Liver (tissue), 8 donors: ENCODE measurements at regions not wholly inside any gene's neighbourhood (a gene's known extent, or its start where the extent isn't known, plus 50 kb on each side); places are given as distances from the start of the nearest gene placed in this dataset.

Experiments
- DNase-seq: peaks from one replicate; pipeline ENCODE4 v3.0.0-alpha.2; 2017; ENCODE audit warnings: low spot score
- H3K27ac ChIP-seq, 2 donors: one replicate each; pipeline ENCODE4 v1.7.0; 2013; ENCODE audit warnings: inconsistent platforms in 2 of 2, low read length in 2 of 2, control low read depth in 1 of 2, low read depth in 1 of 2, mild to moderate bottlenecking in 1 of 2
- H3K27me3 ChIP-seq, 4 donors: one replicate each; pipeline versions ENCODE4 v1.6.1 to v1.7.0; 2013; ENCODE audit warnings: low read length in 3 of 4, inconsistent platforms in 1 of 4, mild to moderate bottlenecking in 1 of 4, moderate library complexity in 1 of 4; ENCODE audit not compliant: control insufficient read depth in 4 of 4, insufficient read depth in 4 of 4
- H3K36me3 ChIP-seq, 4 donors: one replicate each; pipeline versions ENCODE4 v1.6.1 to v1.7.0; 2013; ENCODE audit warnings: low read length in 3 of 4, mild to moderate bottlenecking in 3 of 4, low read depth in 1 of 4, moderate library complexity in 1 of 4; ENCODE audit not compliant: control insufficient read depth in 4 of 4, insufficient read depth in 3 of 4
- H3K4me1 ChIP-seq, 4 donors: one replicate each; pipeline versions ENCODE4 v1.6.1 to v1.7.0; 2013; ENCODE audit warnings: low read length in 3 of 4, mild to moderate bottlenecking in 3 of 4, moderate library complexity in 1 of 4; ENCODE audit not compliant: control insufficient read depth in 4 of 4, insufficient read depth in 4 of 4
- H3K4me3 ChIP-seq, 3 donors: one replicate each; pipeline versions ENCODE4 v1.6.1 to v1.7.0; 2013; ENCODE audit warnings: low read length in 3 of 3, control low read depth in 1 of 3, low read depth in 1 of 3, mild to moderate bottlenecking in 1 of 3
- H3K9ac ChIP-seq, 2 donors: one replicate each; pipeline ENCODE4 v1.7.0; 2013; ENCODE audit warnings: low read length in 2 of 2, mild to moderate bottlenecking in 2 of 2, moderate library complexity in 2 of 2, control low read depth in 1 of 2, low read depth in 1 of 2
- H3K9me3 ChIP-seq, 4 donors: one replicate each; pipeline versions ENCODE4 v1.6.1 to v1.7.0; 2013; ENCODE audit warnings: low read length in 3 of 4; ENCODE audit not compliant: control insufficient read depth in 4 of 4
- EGR1 ChIP-seq, 2 donors: IDR thresholded peaks; 2 replicates each; pipeline ENCODE4 v1.6.1; 2016 to 2018; ENCODE audit warnings: antibody characterized with exemption in 2 of 2, low read depth in 2 of 2
- FOXA1 ChIP-seq: IDR thresholded peaks from 2 replicates; pipeline ENCODE4 v1.6.1; 2016; ENCODE audit warnings: antibody characterized with exemption
- FOXA2 ChIP-seq: IDR thresholded peaks from 2 replicates; pipeline ENCODE4 v1.6.1; 2016; ENCODE audit warnings: antibody characterized with exemption
- GABPA ChIP-seq, 2 donors: IDR thresholded peaks in 1 of 2; conservative IDR thresholded peaks in 1 of 2; 2 replicates each; pipeline ENCODE4 v1.6.1; 2016; ENCODE audit warnings: antibody characterized with exemption in 2 of 2, mild to moderate bottlenecking in 1 of 2, moderate library complexity in 1 of 2
- HNF4A ChIP-seq, 2 donors: conservative IDR thresholded peaks; 2 replicates each; pipeline ENCODE4 v1.6.1; 2016; ENCODE audit warnings: antibody characterized with exemption in 2 of 2, mild to moderate bottlenecking in 2 of 2
- HNF4G ChIP-seq: IDR thresholded peaks from 2 replicates; pipeline ENCODE4 v1.6.1; 2016; ENCODE audit warnings: antibody characterized with exemption
- JUND ChIP-seq, 2 donors: IDR thresholded peaks; 2 replicates each; pipeline ENCODE4 v1.6.1; 2016; ENCODE audit warnings: antibody characterized with exemption in 2 of 2
- NR2F2 ChIP-seq: IDR thresholded peaks from 2 replicates; pipeline ENCODE4 v1.6.1; 2016; ENCODE audit warnings: antibody characterized with exemption
- RAD21 ChIP-seq, 2 donors: IDR thresholded peaks; 2 replicates each; pipeline ENCODE4 v1.6.1; 2016; ENCODE audit warnings: antibody characterized with exemption in 2 of 2, mild to moderate bottlenecking in 2 of 2
- RXRA ChIP-seq, 2 donors: IDR thresholded peaks; 2 replicates each; pipeline ENCODE4 v1.6.1; 2017 to 2018; ENCODE audit warnings: antibody characterized with exemption in 2 of 2, mild to moderate bottlenecking in 1 of 2
- SP1 ChIP-seq: IDR thresholded peaks from 2 replicates; pipeline ENCODE4 v1.6.1; 2018; ENCODE audit warnings: antibody characterized with exemption, mild to moderate bottlenecking
- TAF1 ChIP-seq: conservative IDR thresholded peaks from 2 replicates; pipeline ENCODE4 v1.6.1; 2016; ENCODE audit warnings: antibody characterized with exemption, mild to moderate bottlenecking
- YY1 ChIP-seq: IDR thresholded peaks from 2 replicates; pipeline ENCODE4 v1.6.1; 2016; ENCODE audit warnings: antibody characterized with exemption, mild to moderate bottlenecking
- WGBS: extraction: QIAGEN DNeasy Blood & Tissue Kit; methylation state at CpG from one replicate; pipeline ENCODE4 v1.1.7; 2013; 5-methylcytosine and 5-hydroxymethylcytosine counted together
- TF ChIP-seq, protein P1 (sequence below): IDR thresholded peaks from 2 replicates; pipeline ENCODE4 v1.6.1; 2016; ENCODE audit warnings: antibody characterized with exemption
- TF ChIP-seq, protein P2 (sequence below): IDR thresholded peaks from 2 replicates; pipeline ENCODE4 v1.6.1; 2016; ENCODE audit warnings: antibody characterized with exemption, mild to moderate bottlenecking
- TF ChIP-seq, protein P3 (sequence below): IDR thresholded peaks from 2 replicates; pipeline ENCODE4 v1.6.1; 2016; ENCODE audit warnings: antibody characterized with exemption
- TF ChIP-seq, protein P4 (sequence below): fragments of 150-350 bp; IDR thresholded peaks from 2 replicates; pipeline ENCODE4 v1.5.1; 2017; ENCODE audit warnings: improper control_type of control experiment, low read depth, low read length; ENCODE audit not compliant: missing input control
- TF ChIP-seq, protein P5 (sequence below): IDR thresholded peaks from 2 replicates; pipeline ENCODE4 v1.6.1; 2016; ENCODE audit warnings: antibody characterized with exemption
- donor health status: healthy.
- donor health status: healthy.
- donor health status: healthy.
- donor health status: healthy.
- donor health status: healthy.

DNA sequence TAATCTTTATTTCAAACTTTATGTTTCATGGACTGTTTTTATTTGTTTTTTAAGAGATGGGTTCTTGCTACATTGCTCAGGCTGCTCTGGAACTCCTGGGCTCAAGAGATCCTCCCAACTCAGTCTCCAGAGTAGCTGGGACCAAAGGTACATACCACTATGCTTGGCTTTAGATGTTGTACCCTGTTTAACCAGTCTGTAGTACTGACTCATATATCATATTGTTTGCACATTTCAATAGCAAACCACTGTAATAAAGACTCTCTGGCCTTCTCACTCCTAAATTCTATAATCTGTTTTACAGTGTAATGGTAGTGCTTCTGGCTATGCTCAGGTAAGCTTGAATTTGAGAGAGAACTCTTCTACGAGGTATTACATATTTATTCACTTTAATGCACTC is 413.6 kb upstream of the PCDH15 start:
- H3K4me3 ChIP-seq = no peak overlapping the region
- no peaks in the 10 kb centered on the region for H3K4me1 ChIP-seq
- TF ChIP-seq GABPA (IDR thresholded peaks at IDR 0.05 in 1 of 2, conservative IDR thresholded peaks at IDR 0.05 in 1 of 2) = no peak
- TF ChIP-seq HNF4A (conservative IDR thresholded peaks at IDR 0.05) = no peak
- TF ChIP-seq, protein P1, sequence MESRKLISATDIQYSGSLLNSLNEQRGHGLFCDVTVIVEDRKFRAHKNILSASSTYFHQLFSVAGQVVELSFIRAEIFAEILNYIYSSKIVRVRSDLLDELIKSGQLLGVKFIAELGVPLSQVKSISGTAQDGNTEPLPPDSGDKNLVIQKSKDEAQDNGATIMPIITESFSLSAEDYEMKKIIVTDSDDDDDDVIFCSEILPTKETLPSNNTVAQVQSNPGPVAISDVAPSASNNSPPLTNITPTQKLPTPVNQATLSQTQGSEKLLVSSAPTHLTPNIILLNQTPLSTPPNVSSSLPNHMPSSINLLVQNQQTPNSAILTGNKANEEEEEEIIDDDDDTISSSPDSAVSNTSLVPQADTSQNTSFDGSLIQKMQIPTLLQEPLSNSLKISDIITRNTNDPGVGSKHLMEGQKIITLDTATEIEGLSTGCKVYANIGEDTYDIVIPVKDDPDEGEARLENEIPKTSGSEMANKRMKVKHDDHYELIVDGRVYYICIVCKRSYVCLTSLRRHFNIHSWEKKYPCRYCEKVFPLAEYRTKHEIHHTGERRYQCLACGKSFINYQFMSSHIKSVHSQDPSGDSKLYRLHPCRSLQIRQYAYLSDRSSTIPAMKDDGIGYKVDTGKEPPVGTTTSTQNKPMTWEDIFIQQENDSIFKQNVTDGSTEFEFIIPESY = no peak
- TF ChIP-seq, protein P2, sequence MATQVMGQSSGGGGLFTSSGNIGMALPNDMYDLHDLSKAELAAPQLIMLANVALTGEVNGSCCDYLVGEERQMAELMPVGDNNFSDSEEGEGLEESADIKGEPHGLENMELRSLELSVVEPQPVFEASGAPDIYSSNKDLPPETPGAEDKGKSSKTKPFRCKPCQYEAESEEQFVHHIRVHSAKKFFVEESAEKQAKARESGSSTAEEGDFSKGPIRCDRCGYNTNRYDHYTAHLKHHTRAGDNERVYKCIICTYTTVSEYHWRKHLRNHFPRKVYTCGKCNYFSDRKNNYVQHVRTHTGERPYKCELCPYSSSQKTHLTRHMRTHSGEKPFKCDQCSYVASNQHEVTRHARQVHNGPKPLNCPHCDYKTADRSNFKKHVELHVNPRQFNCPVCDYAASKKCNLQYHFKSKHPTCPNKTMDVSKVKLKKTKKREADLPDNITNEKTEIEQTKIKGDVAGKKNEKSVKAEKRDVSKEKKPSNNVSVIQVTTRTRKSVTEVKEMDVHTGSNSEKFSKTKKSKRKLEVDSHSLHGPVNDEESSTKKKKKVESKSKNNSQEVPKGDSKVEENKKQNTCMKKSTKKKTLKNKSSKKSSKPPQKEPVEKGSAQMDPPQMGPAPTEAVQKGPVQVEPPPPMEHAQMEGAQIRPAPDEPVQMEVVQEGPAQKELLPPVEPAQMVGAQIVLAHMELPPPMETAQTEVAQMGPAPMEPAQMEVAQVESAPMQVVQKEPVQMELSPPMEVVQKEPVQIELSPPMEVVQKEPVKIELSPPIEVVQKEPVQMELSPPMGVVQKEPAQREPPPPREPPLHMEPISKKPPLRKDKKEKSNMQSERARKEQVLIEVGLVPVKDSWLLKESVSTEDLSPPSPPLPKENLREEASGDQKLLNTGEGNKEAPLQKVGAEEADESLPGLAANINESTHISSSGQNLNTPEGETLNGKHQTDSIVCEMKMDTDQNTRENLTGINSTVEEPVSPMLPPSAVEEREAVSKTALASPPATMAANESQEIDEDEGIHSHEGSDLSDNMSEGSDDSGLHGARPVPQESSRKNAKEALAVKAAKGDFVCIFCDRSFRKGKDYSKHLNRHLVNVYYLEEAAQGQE = no peak
- no peak for TF ChIP-seq RXRA (IDR thresholded peaks at IDR 0.05)
- no peak for TF ChIP-seq HNF4G
- no peak for TF ChIP-seq YY1
- TF ChIP-seq, protein P3, sequence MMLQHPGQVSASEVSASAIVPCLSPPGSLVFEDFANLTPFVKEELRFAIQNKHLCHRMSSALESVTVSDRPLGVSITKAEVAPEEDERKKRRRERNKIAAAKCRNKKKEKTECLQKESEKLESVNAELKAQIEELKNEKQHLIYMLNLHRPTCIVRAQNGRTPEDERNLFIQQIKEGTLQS = no peak
- no peak for TF ChIP-seq FOXA2
- no peak for TF ChIP-seq NR2F2
- no peak for TF ChIP-seq TAF1
- TF ChIP-seq SP1 = no peak
- TF ChIP-seq, protein P4, sequence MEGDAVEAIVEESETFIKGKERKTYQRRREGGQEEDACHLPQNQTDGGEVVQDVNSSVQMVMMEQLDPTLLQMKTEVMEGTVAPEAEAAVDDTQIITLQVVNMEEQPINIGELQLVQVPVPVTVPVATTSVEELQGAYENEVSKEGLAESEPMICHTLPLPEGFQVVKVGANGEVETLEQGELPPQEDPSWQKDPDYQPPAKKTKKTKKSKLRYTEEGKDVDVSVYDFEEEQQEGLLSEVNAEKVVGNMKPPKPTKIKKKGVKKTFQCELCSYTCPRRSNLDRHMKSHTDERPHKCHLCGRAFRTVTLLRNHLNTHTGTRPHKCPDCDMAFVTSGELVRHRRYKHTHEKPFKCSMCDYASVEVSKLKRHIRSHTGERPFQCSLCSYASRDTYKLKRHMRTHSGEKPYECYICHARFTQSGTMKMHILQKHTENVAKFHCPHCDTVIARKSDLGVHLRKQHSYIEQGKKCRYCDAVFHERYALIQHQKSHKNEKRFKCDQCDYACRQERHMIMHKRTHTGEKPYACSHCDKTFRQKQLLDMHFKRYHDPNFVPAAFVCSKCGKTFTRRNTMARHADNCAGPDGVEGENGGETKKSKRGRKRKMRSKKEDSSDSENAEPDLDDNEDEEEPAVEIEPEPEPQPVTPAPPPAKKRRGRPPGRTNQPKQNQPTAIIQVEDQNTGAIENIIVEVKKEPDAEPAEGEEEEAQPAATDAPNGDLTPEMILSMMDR = no peak
- TF ChIP-seq JUND (IDR thresholded peaks at IDR 0.05) = no peak
- TF ChIP-seq, protein P5, sequence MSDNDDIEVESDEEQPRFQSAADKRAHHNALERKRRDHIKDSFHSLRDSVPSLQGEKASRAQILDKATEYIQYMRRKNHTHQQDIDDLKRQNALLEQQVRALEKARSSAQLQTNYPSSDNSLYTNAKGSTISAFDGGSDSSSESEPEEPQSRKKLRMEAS = no peak
- TF ChIP-seq RAD21 (IDR thresholded peaks at IDR 0.05) = no peak
- TF ChIP-seq FOXA1 = no peak
- no peak overlapping the region for H3K9ac ChIP-seq
- H3K9me3 ChIP-seq = no peaks in the 10 kb centered on the region
- no peaks in the 10 kb centered on the region for H3K36me3 ChIP-seq
- DNase-seq = no peak
- 80% methylated on average over 1 of the region's 1 CpG for WGBS
- H3K27ac ChIP-seq = no peak overlapping the region
- H3K27me3 ChIP-seq = peaks cover 0 to 2% (median 0%) of the 10 kb centered on the region in 4 donors

DNA sequence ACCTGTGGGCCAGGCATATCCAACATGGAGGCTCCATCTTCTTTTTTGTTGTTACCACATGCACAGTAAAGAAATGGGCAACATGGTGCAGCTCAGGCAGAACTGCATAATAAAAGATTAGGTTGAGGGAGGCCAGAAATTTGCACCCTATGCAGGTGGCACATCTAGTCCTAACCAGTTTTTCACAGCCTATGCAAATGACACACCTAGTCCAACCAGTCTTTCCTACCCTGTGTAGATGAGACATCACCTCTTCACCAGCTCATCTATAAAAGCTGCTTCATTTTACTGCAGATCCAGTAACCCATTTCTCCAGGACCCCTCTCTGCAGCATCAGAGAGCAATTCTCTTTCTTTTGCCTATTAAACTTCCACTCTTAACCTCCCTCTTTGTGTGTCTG is 411.0 kb upstream of the PCDH15 start:
- Histone ChIP-seq H3K36me3 (no peaks in the 10 kb centered on the region), H3K9ac (no peak overlapping the region), H3K27me3 (peaks cover 0 to 2% (median 0%) of the 10 kb centered on the region in 4 donors), H3K9me3 (no peaks in the 10 kb centered on the region), H3K4me3 (no peak overlapping the region), H3K27ac (no peak overlapping the region), H3K4me1 (no peaks in the 10 kb centered on the region)
- TF ChIP-seq HNF4G (no peak), EGR1 (IDR thresholded peaks at IDR 0.05; ENCODE audit: low read depth in 2 of 2) (no peak), NR2F2 (no peak), FOXA1 (no peak), SP1 (no peak), HNF4A (conservative IDR thresholded peaks at IDR 0.05) (no peak), TAF1 (no peak), GABPA (IDR thresholded peaks at IDR 0.05 in 1 of 2, conservative IDR thresholded peaks at IDR 0.05 in 1 of 2) (no peak), YY1 (no peak), FOXA2 (no peak), RAD21 (IDR thresholded peaks at IDR 0.05) (no peak)
- TF ChIP-seq, protein P3 = no peak
- TF ChIP-seq, protein P2 = no peak
- TF ChIP-seq, protein P5 = no peak
- DNase-seq = no peak
